ENCODE measurements at regions not wholly inside any gene's neighbourhood (a gene's known extent, or its start where the extent isn't known, plus 50 kb on each side); places are given as distances from the start of the nearest gene placed in this dataset.

DNA sequence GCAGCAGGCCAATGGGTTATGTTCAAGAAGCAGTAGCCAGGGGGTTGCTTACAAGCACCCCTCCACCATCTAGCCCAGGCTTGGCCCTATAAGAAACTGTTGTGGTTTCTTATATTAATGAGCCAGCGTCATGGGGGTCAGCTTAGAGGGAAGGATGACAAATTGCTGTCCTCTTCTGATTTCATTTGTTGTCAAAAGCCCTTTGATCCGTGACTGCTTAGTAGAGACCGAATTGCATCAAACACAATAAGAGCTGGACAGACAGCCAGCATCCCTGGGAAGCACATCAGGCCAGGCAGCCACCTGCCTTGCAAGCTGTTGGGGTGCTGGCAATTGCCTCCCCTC is 206.6 kb upstream of the SETBP1 start:
- TF ChIP-seq, protein P1, sequence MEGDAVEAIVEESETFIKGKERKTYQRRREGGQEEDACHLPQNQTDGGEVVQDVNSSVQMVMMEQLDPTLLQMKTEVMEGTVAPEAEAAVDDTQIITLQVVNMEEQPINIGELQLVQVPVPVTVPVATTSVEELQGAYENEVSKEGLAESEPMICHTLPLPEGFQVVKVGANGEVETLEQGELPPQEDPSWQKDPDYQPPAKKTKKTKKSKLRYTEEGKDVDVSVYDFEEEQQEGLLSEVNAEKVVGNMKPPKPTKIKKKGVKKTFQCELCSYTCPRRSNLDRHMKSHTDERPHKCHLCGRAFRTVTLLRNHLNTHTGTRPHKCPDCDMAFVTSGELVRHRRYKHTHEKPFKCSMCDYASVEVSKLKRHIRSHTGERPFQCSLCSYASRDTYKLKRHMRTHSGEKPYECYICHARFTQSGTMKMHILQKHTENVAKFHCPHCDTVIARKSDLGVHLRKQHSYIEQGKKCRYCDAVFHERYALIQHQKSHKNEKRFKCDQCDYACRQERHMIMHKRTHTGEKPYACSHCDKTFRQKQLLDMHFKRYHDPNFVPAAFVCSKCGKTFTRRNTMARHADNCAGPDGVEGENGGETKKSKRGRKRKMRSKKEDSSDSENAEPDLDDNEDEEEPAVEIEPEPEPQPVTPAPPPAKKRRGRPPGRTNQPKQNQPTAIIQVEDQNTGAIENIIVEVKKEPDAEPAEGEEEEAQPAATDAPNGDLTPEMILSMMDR (conservative IDR thresholded peaks at IDR 0.05): no peak
- TF ChIP-seq ZFX (IDR thresholded peaks at IDR 0.05): no peak
